Suprapubic skin (tissue), 3 donors: ENCODE measurements at regions not wholly inside any gene's neighbourhood (a gene's known extent, or its start where the extent isn't known, plus 50 kb on each side); places are given as distances from the start of the nearest gene placed in this dataset.

ENCODE experiments used
- CTCF ChIP-seq, 2 donors: fragments of 200-600 bp in 1 of 2; fragments of 450-650 bp in 1 of 2; sonication (generic) in 1 of 2; IDR thresholded peaks; one replicate each; pipeline ENCODE4 v1.5.1; 2016 to 2019; ENCODE audit warnings: antibody characterized with exemption in 2 of 2, mild to moderate bottlenecking in 1 of 2, moderate library complexity in 1 of 2
- POLR2A ChIP-seq, 2 donors: fragments of 450-650 bp; IDR thresholded peaks; one replicate each; pipeline ENCODE4 v1.6.1; 2017; ENCODE audit warnings: antibody characterized with exemption in 2 of 2, mild to moderate bottlenecking in 2 of 2, moderate library complexity in 2 of 2

DNA sequence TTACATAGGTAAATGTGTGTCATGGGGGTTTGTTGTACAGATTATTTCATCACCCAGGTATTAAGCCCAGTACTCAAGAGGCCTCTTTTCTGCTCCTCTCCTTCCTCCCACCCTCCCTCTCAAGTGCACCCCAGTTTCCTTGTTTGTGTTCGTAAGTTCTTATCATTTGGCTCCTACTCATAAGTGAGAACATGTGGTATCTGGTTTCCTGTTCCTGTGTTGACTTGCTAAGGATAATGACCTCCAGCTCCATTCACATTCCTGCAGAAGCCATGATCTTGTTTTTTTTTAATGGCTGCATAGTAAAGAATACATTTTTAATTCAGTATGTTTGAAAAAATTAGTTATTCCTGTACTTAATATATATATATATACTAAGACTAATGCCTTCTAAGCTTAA lies 107.7 kb downstream of the CLDN17 start:
- TF ChIP-seq CTCF (IDR thresholded peaks at IDR 0.05) (no peak), POLR2A (IDR thresholded peaks at IDR 0.05) (no peak)
